ENCODE measurements at regions not wholly inside any gene's neighbourhood (a gene's known extent, or its start where the extent isn't known, plus 50 kb on each side); places are given as distances from the start of the nearest gene placed in this dataset.

GRCh38 chr20:19819149-19819548 is 61.1 kb downstream of the RIN2 start:
- TF ChIP-seq, protein P1, sequence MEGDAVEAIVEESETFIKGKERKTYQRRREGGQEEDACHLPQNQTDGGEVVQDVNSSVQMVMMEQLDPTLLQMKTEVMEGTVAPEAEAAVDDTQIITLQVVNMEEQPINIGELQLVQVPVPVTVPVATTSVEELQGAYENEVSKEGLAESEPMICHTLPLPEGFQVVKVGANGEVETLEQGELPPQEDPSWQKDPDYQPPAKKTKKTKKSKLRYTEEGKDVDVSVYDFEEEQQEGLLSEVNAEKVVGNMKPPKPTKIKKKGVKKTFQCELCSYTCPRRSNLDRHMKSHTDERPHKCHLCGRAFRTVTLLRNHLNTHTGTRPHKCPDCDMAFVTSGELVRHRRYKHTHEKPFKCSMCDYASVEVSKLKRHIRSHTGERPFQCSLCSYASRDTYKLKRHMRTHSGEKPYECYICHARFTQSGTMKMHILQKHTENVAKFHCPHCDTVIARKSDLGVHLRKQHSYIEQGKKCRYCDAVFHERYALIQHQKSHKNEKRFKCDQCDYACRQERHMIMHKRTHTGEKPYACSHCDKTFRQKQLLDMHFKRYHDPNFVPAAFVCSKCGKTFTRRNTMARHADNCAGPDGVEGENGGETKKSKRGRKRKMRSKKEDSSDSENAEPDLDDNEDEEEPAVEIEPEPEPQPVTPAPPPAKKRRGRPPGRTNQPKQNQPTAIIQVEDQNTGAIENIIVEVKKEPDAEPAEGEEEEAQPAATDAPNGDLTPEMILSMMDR (IDR thresholded peaks at IDR 0.05) = no peak
- no peak for TF ChIP-seq POLR2A (IDR thresholded peaks at IDR 0.05)

All from adrenal gland (tissue), 5 donors.